A673 (cell line): ENCODE measurements at regions not wholly inside any gene's neighbourhood (a gene's known extent, or its start where the extent isn't known, plus 50 kb on each side); places are given as distances from the start of the nearest gene placed in this dataset.

Source experiments
- BruUV-seq: library from RNA; stranded (reverse); fragments of 400-500 nt; replicated peaks from 2 replicates; lab custom pipeline; 2021; lab: Mats Ljungman, UMichigan
- CTCF ChIA-PET: fragments of 300-600 bp; sonication (Branson Sonifier 250); formaldehyde crosslinking; loops from one replicate; lab custom pipeline; 2022; ENCODE audit warnings: antibody characterized with exemption; lab: Charles Lee
- POLR2A ChIA-PET: fragments of 300-600 bp; sonication (Branson Sonifier 250); formaldehyde crosslinking; loops from one replicate; lab custom pipeline; 2022; ENCODE audit warnings: antibody characterized with exemption; ENCODE audit not compliant: low non-redundant PET; lab: Charles Lee
- DNase-seq: peaks from one replicate; pipeline ENCODE4 v3.0.0-alpha.2; 2015; ENCODE audit warnings: low spot score
- H3K27ac ChIP-seq: fragments of 200-600 bp; sonication (generic); 2 replicates; pipeline ENCODE4 v1.5.1; 2016; ENCODE audit warnings: mixed run types, low read depth, mild to moderate bottlenecking, mixed read lengths, antibody characterized with exemption, low read length; ENCODE audit not compliant: poor library complexity, severe bottlenecking
- H3K27me3 ChIP-seq: fragments of 200-600 bp; sonication (generic); replicated peaks from 2 replicates; pipeline ENCODE4 v1.6.1; 2017; ENCODE audit warnings: mixed run types, low read depth, mild to moderate bottlenecking, mixed read lengths, antibody characterized with exemption, low read length; ENCODE audit not compliant: insufficient read depth, poor library complexity
- H3K36me3 ChIP-seq: fragments of 200-600 bp; sonication (generic); 2 replicates; pipeline ENCODE4 v1.6.1; 2016; ENCODE audit warnings: mixed run types, mild to moderate bottlenecking, mixed read lengths, antibody characterized with exemption, low read length; ENCODE audit not compliant: insufficient read depth, poor library complexity, severe bottlenecking
- H3K4me1 ChIP-seq: fragments of 200-600 bp; sonication (generic); 2 replicates; pipeline ENCODE4 v1.6.1; 2017; ENCODE audit warnings: mixed run types, mild to moderate bottlenecking, mixed read lengths, antibody characterized with exemption, low read length; ENCODE audit not compliant: insufficient read depth, poor library complexity, severe bottlenecking
- H3K4me3 ChIP-seq: fragments of 200-600 bp; sonication (generic); 2 replicates; pipeline ENCODE4 v1.5.1; 2016; ENCODE audit warnings: low read depth, mixed run types, mild to moderate bottlenecking, mixed read lengths, low read length; ENCODE audit not compliant: poor library complexity, severe bottlenecking
- H3K9me3 ChIP-seq: fragments of 200-600 bp; sonication (generic); 2 replicates; pipeline ENCODE4 v1.6.1; 2016; ENCODE audit warnings: mixed run types, low read depth, mild to moderate bottlenecking, mixed read lengths, antibody characterized with exemption, low read length; ENCODE audit not compliant: poor library complexity, severe bottlenecking
- CTCF ChIP-seq: fragments of 300-800, 200-600 bp; sonication (generic); conservative IDR thresholded peaks from 2 replicates; pipeline ENCODE4 v1.5.1; 2017; ENCODE audit warnings: low read depth, mild to moderate bottlenecking, antibody characterized with exemption, low read length, moderate library complexity, mixed read lengths
- EZH2 ChIP-seq: fragments of 200-600 bp; sonication (generic); IDR thresholded peaks from 2 replicates; pipeline ENCODE4 v1.6.1; 2017; ENCODE audit warnings: borderline replicate concordance, low read depth, mild to moderate bottlenecking, mixed read lengths, antibody characterized with exemption, low read length; ENCODE audit not compliant: poor library complexity, severe bottlenecking
- intact Hi-C: fragments of 100-400 bp; cut with micrococcal nuclease; formaldehyde crosslinking; loops from one replicate; pipeline ENCODE4 v1.10.0; 2022; ENCODE audit not compliant: unreplicated experiment

DNA sequence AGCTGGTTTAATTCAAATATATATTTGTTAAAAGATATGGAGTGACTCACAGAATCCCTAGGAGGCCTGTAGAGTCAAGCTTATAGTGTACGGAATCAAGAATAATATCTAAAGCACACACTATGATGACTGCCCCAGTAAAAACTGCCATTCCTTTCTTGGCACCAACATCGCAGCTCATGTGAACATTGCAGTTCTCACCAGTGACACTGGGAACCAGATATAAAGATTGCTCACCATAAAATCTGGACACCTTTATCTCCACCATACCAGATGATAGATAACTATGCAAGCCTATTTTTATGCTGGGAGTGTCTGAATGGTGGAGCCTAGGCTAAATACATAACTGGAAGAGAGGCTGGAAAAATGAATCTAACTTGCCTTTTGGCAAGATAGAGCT is 463.9 kb upstream of the TBX3 start:
- Histone ChIP-seq H3K4me3 (no peak overlapping the region), H3K4me1 (no peaks in the 10 kb centered on the region), H3K27me3 (no peaks in the 10 kb centered on the region), H3K27ac (no peak overlapping the region), H3K9me3 (peaks cover 8% of the 10 kb centered on the region), H3K36me3 (no peaks in the 10 kb centered on the region)
- no TSS peak for BruUV-seq
- POLR2A ChIA-PET, result no interaction called here
- TF ChIP-seq CTCF (no peak), EZH2 (no peak)
- DNase-seq, result no peak
- CTCF ChIA-PET, result no interaction called here
- intact Hi-C loops, result no loop called here

DNA sequence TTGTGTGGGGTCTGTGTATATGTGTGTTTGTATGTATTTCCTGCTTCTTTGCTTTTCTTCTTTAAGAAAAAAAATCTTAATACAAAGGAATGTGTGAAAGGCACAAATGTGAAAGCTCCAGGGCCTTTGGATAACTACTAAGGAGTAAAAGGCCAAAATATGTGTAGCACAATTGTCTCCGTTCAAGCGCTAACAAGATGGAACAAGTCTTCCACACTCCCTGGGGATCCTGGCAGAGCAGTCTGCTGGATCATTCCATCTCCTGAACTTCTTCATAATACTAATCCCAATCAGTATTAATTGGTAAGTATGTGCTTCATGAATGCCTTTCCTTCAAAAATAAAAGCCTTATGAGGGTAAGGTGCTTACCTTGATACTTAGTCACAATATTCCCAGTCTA is 462.5 kb upstream of the TBX3 start:
- intact Hi-C loops, result no loop called here
- no peaks in the 10 kb centered on the region for H3K4me1 ChIP-seq
- H3K27me3 ChIP-seq, result no peaks in the 10 kb centered on the region
- H3K4me3 ChIP-seq, result no peak overlapping the region
- CTCF ChIA-PET, result no interaction called here
- peaks cover 14% of the 10 kb centered on the region for H3K9me3 ChIP-seq
- H3K36me3 ChIP-seq, result no peaks in the 10 kb centered on the region
- no TSS peak for BruUV-seq
- TF ChIP-seq EZH2 (no peak), CTCF (no peak)
- H3K27ac ChIP-seq, result no peak overlapping the region
- POLR2A ChIA-PET, result no interaction called here
- no peak for DNase-seq

DNA sequence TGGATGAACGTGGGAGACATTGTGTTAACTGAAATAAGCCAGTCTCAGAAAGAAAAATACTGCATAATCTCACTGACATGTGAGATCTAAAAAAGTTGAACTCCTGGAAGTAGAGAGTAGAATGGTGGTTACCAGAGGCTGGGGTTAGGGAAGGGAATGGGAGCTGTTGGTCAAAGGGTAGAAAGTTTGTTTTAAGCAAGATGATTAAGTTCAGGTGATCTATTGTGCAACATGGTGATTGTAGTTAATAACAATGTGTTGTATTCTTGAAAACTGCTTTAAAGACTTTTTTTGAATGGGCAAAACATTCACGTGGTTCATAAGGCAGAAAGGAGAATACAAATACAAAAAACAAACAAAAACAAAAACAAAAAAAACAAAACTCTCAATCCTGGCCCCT is 460.4 kb upstream of the TBX3 start:
- no peaks in the 10 kb centered on the region for H3K36me3 ChIP-seq
- no TSS peak for BruUV-seq
- CTCF ChIA-PET, result no interaction called here
- no peaks in the 10 kb centered on the region for H3K4me1 ChIP-seq
- H3K9me3 ChIP-seq, result peaks cover 13% of the 10 kb centered on the region
- POLR2A ChIA-PET, result no interaction called here
- intact Hi-C loops, result no loop called here
- TF ChIP-seq EZH2 (no peak), CTCF (no peak)
- H3K4me3 ChIP-seq, result no peak overlapping the region
- no peak overlapping the region for H3K27ac ChIP-seq
- no peaks in the 10 kb centered on the region for H3K27me3 ChIP-seq
- no peak for DNase-seq
